ENCODE measurements at regions not wholly inside any gene's neighbourhood (a gene's known extent, or its start where the extent isn't known, plus 50 kb on each side); places are given as distances from the start of the nearest gene placed in this dataset.

DNA sequence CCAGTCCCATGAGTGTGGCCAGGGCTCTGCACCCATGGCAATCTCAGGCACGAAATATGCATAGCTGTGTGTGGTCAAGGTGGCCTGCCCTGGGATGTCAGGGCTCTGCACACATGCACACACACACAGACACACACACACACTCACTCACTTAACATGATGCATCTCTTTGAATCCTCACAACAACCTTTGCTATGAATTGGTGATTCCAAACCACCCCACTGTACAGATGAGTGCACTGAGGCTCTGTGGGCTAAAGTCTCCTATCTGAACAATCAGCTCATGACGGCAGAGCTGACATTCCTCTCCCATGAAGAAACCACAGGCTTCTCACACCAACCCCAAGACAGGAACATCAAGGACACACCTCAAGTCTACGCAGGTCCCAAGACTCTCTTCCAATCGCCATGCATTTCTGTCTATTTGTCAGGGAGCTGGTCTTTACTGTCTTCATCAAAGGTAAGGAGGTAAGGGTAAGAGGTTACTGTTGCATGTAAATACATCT, 131.6 kb downstream of the ETS2 start:
- no peak for DNase-seq (ENCODE audit: low read depth)

- DNase-seq (ENCODE audit: low read depth), result no peak
Measured at GRCh38 chr21:38936240-38936639, 130.5 kb downstream of the ETS2 start.

DNA sequence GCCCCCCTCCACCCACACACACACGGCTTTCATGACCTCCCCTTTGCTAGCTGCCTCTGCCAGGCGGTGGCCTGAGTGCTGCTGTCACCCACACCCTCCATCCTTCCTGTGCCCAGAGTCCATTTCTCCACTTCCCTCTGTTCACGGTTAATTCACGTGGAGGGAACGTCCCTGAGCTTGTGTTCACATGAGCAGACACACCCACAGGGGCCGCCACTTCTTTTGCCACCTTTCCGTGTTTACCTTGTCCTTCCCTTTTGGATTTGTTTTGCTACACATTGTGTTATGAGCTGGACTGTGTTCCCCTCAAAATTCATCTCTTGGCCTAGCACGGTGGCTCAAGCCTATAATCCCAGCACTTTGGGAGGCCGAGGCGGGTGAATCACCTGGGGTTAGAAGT, 128.0 kb downstream of the ETS2 start:
- no peak for DNase-seq (ENCODE audit: low read depth)

- no peak for DNase-seq (ENCODE audit: low read depth)
Measured at GRCh38 chr21:38931291-38931690, 125.6 kb downstream of the ETS2 start.

DNA sequence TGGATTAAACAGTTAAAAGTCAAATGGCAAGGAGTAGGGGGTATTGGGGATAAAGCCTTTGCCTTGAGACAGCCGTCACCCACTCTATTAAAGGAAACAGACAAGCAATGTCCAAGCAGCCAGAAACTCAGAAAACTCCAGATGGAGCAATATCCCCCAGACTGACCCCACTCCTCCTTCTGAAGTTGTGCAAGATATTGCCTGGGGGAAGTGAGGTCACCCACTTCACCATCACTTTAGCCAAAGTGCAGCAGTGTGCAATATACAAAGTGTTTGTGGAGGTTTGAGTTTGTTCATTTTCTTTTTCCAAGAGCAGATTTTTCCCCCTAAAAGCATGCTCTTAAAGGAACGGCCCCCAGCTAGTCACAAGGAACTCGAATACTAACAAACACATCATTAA, 125.1 kb downstream of the ETS2 start:
- no peak for DNase-seq (ENCODE audit: low read depth)

DNA sequence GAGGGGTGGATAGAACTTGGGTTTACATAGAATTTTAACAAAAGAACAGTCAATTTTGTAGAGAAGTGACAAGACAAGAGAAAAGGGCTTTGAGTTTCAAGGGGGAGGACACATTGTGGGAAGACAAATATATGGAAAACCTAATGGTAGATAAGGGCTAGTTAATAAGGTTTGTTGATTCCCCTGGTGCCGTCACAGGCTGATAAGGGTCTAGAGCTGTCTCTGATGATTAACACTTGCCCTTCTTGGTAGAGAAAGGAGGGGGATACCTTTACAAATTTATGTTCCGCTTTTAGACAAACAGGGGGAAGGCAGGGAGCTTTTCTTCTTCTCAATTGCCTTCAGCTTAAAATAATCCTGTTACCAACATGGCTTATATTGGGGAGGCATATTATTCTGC, 124.3 kb downstream of the ETS2 start:
- DNase-seq (ENCODE audit: low read depth), result no peak

GRCh38 chr21:38929652-38930051, 123.9 kb downstream of the ETS2 start:
- no peak for DNase-seq (ENCODE audit: low read depth)

DNA sequence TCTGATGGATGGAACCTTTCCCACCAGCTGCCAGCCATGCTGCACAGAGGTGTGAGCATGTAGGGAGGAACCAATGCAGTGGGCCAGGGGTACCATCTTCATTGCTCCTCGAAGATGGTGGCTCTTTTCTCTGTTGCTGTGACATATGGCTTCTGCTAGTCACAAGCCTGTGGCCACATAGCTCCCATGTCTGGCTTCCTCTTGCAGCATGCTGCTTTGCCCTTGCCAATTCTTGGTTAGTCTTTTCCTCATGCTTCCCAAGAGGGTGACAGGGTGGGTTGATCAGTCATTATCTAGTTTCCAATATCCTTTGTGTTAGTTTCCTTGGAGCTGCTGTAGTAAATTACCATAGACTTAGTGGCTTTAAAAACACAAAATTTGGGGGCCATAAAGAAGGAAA, 123.4 kb downstream of the ETS2 start:
- no peak for DNase-seq (ENCODE audit: low read depth)

GRCh38 chr21:38927776-38928175, 122.0 kb downstream of the ETS2 start:
- DNase-seq (ENCODE audit: low read depth), result no peak

GRCh38 chr21:38925923-38926322, 120.2 kb downstream of the ETS2 start:
- peak; percentile 87 for DNase-seq (ENCODE audit: low read depth)

GRCh38 chr21:38925478-38925877, 119.7 kb downstream of the ETS2 start:
- DNase-seq (ENCODE audit: low read depth), result no peak

DNA sequence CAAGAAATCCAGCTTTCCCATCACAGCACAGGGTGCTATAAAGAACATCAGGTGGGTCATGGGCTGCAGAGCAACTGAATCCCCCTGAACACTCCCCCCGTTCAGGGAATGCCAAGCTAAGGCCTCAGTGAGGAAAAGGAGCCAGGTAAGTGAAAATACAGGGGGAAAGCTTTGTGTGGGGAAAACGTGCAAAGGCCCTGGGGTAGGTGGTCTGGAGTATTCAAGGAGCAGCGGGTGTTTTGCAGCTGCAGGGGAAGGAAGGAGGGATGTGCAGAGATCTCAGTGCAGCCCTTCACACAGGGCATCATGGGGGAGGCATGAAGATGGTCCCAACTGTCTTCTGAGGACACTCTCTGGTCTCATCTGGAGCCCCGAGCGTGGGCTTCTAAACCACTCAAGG, 119.2 kb downstream of the ETS2 start:
- DNase-seq (ENCODE audit: low read depth), result no peak

GRCh38 chr21:38923429-38923828, 117.7 kb downstream of the ETS2 start:
- DNase-seq (ENCODE audit: low read depth), result no peak

DNA sequence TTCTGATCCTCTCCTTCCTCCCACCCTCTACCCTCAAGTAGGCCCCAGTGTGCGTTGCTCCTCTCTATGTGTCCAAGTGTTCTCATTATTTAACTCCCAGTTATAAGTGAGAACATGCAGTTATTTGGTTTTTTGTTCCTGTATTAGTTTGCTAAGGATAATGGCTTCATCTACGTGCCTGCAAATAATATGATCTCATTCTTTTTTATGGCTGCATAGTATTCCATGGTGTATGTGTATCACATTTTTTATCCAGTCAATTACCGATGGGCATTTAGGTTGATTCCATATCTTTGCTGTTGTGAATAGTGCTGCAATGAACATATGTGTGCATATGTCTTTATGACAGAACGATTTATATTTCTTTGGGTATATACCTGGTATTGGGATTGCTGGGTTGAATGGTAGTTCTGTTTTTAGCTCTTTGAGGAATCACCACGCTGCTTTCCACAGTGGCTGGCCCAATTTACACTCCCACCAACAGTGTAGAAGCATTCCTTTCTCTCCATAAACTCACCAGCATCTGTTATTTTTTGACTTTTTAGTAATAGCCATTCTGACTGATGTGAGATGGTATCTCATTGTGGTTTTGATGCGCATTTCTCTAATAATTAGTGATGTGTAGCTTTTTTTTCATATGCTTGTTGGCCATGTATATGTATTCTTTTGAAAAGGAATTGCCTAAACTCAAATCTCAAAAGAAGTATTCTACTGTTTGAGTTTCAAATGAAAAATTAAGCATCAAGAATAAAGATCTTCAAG, 116.9 kb downstream of the ETS2 start:
- no peak for DNase-seq (ENCODE audit: low read depth)

- DNase-seq (ENCODE audit: low read depth), result no peak
Measured at GRCh38 chr21:38921511-38922251, 116.0 kb downstream of the ETS2 start.

DNA sequence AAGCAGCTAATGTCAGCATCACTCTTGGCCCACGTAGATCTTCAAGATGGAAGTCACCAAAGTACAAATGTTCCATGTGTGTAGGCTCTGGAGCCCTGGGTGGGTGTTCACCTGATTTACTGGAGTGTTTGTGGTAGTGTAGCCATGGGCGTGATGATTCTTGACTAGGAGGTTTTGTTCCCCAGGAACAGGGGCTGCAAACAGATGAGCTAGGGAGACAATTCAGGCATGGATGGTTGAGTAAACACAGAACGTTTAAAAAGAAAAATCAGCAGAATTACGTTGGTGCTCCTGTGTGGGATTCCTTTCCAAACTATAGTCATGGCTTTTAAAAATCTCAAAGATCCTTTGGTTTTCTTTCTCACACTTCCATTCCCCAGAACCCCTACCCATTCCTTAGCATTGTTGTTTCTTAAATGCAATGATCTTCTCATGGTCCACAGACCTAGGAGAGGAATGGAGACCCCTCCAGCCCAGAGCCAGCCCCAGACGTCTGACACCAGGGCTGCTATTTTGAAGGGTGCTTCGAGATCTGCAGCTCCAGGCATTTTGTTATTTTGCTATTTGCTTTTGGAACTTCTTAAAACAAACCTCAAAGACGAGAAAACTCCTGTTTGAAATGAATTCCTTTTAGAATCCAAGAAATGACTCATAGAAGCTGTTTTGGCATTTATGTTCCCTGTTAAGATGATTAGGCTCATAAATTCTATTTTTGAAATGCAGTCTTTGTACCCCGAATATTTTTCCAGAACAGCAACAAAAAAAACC, 115.1 kb downstream of the ETS2 start:
- peak; percentile 75 for DNase-seq (ENCODE audit: low read depth)

- no peak for DNase-seq (ENCODE audit: low read depth)
Measured at GRCh38 chr21:38918607-38919346, 113.0 kb downstream of the ETS2 start.

DNA sequence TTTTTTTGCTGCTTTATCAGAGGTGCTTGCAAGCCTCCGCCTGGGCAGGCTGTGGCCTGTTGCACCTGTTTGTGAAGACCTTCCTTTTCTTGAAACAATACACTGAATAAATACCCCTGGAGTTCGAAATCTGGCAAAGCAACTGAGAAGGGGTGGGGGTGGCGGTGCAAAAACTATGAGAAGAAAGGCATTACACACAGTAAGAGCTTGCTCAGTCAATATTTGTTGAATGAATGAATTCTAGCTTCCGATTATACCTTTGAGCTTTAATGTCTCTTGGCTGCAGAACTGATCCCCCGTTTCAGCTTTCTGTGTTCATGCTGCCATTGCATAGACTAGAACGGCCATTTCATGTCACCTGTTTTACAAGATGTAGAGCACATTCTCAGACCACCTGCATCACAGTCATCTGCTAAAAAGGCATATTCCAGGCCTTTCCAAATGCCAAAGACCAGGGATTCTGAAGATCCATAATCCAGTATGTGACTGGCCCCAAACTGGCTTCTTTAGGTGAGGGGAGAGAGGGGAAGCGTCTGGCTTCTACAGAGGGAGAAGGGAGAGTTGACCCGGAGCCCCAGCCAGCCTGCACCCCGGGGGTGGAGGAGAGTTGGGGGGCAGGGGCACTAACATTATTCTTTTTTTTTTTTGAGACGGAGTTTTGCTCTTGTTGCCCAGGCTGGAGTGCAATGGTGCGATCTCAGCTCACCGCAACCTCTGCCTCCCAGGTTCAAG, 111.5 kb downstream of the ETS2 start:
- DNase-seq (ENCODE audit: low read depth), result no peak

- no peak for DNase-seq (ENCODE audit: low read depth)
Measured at GRCh38 chr21:38916214-38916964, 110.7 kb downstream of the ETS2 start.

GRCh38 chr21:38915546-38915945, 109.8 kb downstream of the ETS2 start:
- DNase-seq (ENCODE audit: low read depth), result no peak
